Natural killer cell (primary cell): ENCODE measurements at regions not wholly inside any gene's neighbourhood (a gene's known extent, or its start where the extent isn't known, plus 50 kb on each side); places are given as distances from the start of the nearest gene placed in this dataset.

Experiments
- ATAC-seq, 3 donors: fragments of 150-1000 bp in 2 of 3; fragments of 200-7000 bp in 1 of 3; cut with Tn5 transposase; 1 replicate in 1 of 3; 2 replicates in 2 of 3; pipeline ENCODE4 v1.10.0; 2021; ENCODE audit warnings: mild to moderate bottlenecking in 2 of 3, moderate library complexity in 2 of 3
- DNase-seq, 2 donors: peaks; one replicate each; pipeline versions ENCODE4 v3.0.0 to v3.0.0-alpha.2; 2013 to 2021; ENCODE audit warnings: mixed read lengths in 1 of 2
- H3K27ac ChIP-seq: one replicate; pipeline ENCODE4 v1.5.1; 2013; ENCODE audit warnings: mild to moderate bottlenecking, low read length
- H3K27me3 ChIP-seq: one replicate; pipeline ENCODE4 v1.6.1; 2013; ENCODE audit warnings: low read length; ENCODE audit not compliant: control insufficient read depth, insufficient read depth
- H3K36me3 ChIP-seq: one replicate; pipeline ENCODE4 v1.6.1; 2013; ENCODE audit warnings: low read length; ENCODE audit not compliant: control insufficient read depth, insufficient read depth
- H3K4me1 ChIP-seq: one replicate; pipeline ENCODE4 v1.6.1; 2013; ENCODE audit warnings: low read length; ENCODE audit not compliant: control insufficient read depth, insufficient read depth
- H3K4me3 ChIP-seq: one replicate; pipeline ENCODE4 v1.5.1; 2013; ENCODE audit warnings: low read length
- H3K9me3 ChIP-seq: one replicate; pipeline ENCODE4 v1.6.1; 2013; ENCODE audit warnings: low read length; ENCODE audit not compliant: control insufficient read depth, insufficient read depth
- H3K27ac Mint-ChIP-seq, 2 donors: one replicate each; pipeline ENCODE4 v1.8.0; 2022; ENCODE audit warnings: mild to moderate bottlenecking in 2 of 2, mixed read lengths in 2 of 2, moderate library complexity in 1 of 2
- H3K27me3 Mint-ChIP-seq, 2 donors: one replicate each; pipeline ENCODE4 v1.8.0; 2022; ENCODE audit warnings: low read depth in 2 of 2, mixed read lengths in 2 of 2
- H3K36me3 Mint-ChIP-seq: one replicate; pipeline ENCODE4 v1.8.0; 2022; ENCODE audit warnings: mixed read lengths
- H3K4me1 Mint-ChIP-seq, 2 donors: one replicate each; pipeline ENCODE4 v1.8.0; 2022; ENCODE audit warnings: mixed read lengths in 2 of 2
- H3K4me3 Mint-ChIP-seq: one replicate; pipeline ENCODE4 v1.8.0; 2022; ENCODE audit warnings: mild to moderate bottlenecking, moderate library complexity, mixed read lengths
- H3K9me3 Mint-ChIP-seq, 2 donors: one replicate each; pipeline ENCODE4 v1.8.0; 2022; ENCODE audit warnings: mixed read lengths in 2 of 2
- CTCF ChIP-seq: fragments of 200-600 bp; IDR thresholded peaks from one replicate; pipeline ENCODE4 v1.8.0; 2022; ENCODE audit warnings: antibody characterized with exemption
- WGBS: methylation state at CpG from one replicate; pipeline ENCODE4 v1.1.7; 2013; ENCODE audit warnings: missing lambda C conversion rate; ENCODE audit not compliant: insufficient coverage; 5-methylcytosine and 5-hydroxymethylcytosine counted together
- intact Hi-C: fragments of 100-400 bp; cut with micrococcal nuclease; formaldehyde crosslinking; loops from one replicate; pipeline ENCODE4 v1.14.2; 2022

GRCh38 chr5:161169776-161170175 is 317.8 kb upstream of the ATP10B start:
- Mint-ChIP-seq H3K9me3 (peaks cover 0 to 10% of the 10 kb centered on the region in 2 donors), H3K27me3 (no peaks in the 10 kb centered on the region), H3K4me3 (no peak overlapping the region), H3K27ac (no peak overlapping the region), H3K36me3 (no peaks in the 10 kb centered on the region), H3K4me1 (no peaks in the 10 kb centered on the region)
- no peaks in the 10 kb centered on the region for H3K36me3 ChIP-seq
- no peaks in the 10 kb centered on the region for H3K9me3 ChIP-seq
- TF ChIP-seq CTCF, result no peak
- H3K27me3 ChIP-seq, result no peaks in the 10 kb centered on the region
- H3K4me3 ChIP-seq, result no peak overlapping the region
- intact Hi-C loops, result no loop called here
- no peak overlapping the region for H3K27ac ChIP-seq
- ATAC-seq (no peak), DNase-seq (no peak)
- WGBS, result no CpG with 5 or more reads among the region's 2 CpGs
- H3K4me1 ChIP-seq, result no peaks in the 10 kb centered on the region

GRCh38 chr5:161167016-161167767 is 315.2 kb upstream of the ATP10B start:
- no peaks in the 10 kb centered on the region for H3K27me3 Mint-ChIP-seq

GRCh38 chr5:161165998-161166660 is 314.1 kb upstream of the ATP10B start:
- H3K4me3 ChIP-seq, result no peak overlapping the region
- no peak for DNase-seq
- WGBS, result 95% methylated on average over 30 of the region's 30 CpGs
- H3K36me3 ChIP-seq, result no peaks in the 10 kb centered on the region
- TF ChIP-seq CTCF, result no peak
- no peaks in the 10 kb centered on the region for H3K9me3 ChIP-seq
- Mint-ChIP-seq H3K9me3 (peaks cover 4 to 9% of the 10 kb centered on the region in 2 donors), H3K27ac (no peak overlapping the region), H3K36me3 (no peaks in the 10 kb centered on the region), H3K4me3 (no peak overlapping the region), H3K4me1 (no peaks in the 10 kb centered on the region), H3K27me3 (no peaks in the 10 kb centered on the region)
- no peaks in the 10 kb centered on the region for H3K27me3 ChIP-seq
- H3K27ac ChIP-seq, result no peak overlapping the region
- intact Hi-C loops, result no loop called here
- H3K4me1 ChIP-seq, result no peaks in the 10 kb centered on the region
- ATAC-seq, result no peak

More at GRCh38 chr5:161167016-161167767, 315.2 kb upstream of the ATP10B start:
- TF ChIP-seq CTCF, result no peak
- Histone ChIP-seq H3K36me3 (no peaks in the 10 kb centered on the region), H3K9me3 (no peaks in the 10 kb centered on the region), H3K27ac (no peak overlapping the region), H3K4me1 (no peaks in the 10 kb centered on the region), H3K4me3 (no peak overlapping the region), H3K27me3 (no peaks in the 10 kb centered on the region)
- intact Hi-C loops, result no loop called here
- peaks cover 4 to 9% of the 10 kb centered on the region in 2 donors for H3K9me3 Mint-ChIP-seq
- H3K4me1 Mint-ChIP-seq, result no peaks in the 10 kb centered on the region
- H3K36me3 Mint-ChIP-seq, result no peaks in the 10 kb centered on the region
- no peak overlapping the region for H3K4me3 Mint-ChIP-seq
- DNase-seq, result no peak
- ATAC-seq, result no peak
- 75% methylated on average over 6 of the region's 6 CpGs for WGBS
- H3K27ac Mint-ChIP-seq, result no peak overlapping the region
